HG03108 (cell line): ENCODE measurements at regions not wholly inside any gene's neighbourhood (a gene's known extent, or its start where the extent isn't known, plus 50 kb on each side); places are given as distances from the start of the nearest gene placed in this dataset.
"Not testable (repeated sequence)": the region's sequence is repeated elsewhere in the genome, so short reads cannot be mapped to it uniquely, and the experiment has no call there.

Experiments used
- ATAC-seq: cut with Tn5 transposase; IDR thresholded peaks from one replicate; pipeline ENCODE4 v1.9.1; 2021; ENCODE audit warnings: moderate library complexity; ENCODE audit not compliant: unreplicated experiment

DNA sequence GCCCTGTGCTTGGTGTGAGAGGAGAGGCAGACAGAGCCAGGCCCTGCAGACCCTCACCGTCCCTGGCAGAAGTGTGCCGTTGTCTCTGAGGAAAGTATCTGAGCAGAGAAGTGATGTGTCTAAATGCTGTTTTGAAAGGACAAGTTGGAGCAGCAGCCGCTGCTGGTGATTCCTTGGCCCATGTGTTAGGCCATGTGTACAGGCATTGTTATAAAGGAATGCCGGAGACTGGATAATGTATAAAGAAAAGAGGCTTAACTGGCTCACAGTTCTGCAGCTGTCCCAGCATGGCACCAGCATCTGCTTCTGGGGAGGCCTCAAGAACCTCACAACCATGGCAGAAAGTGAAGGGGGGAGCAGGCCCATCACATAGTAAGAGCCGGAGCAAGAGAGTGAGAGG lies 334.6 kb upstream of the ATP10A start:
- no peak for ATAC-seq

DNA sequence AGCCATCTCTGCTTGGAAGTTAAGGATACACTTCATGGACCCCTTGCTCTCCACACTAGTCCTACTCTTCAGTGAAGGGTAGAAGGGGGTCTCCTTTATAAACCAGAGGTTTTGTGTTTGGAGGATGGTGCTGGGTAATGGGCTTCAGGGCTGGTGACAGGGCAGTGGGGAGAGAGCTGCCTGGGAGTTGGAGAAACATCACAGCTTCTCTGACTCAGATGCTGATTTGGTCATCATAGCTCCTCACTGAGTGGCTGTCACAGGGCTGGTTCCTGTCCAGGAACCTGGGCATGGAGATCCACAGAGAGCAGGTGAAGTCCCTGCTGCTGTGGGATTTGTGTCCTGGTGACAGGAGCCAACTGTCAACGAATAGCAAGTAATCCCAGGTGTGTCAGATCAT lies 333.9 kb upstream of the ATP10A start:
- no peak for ATAC-seq

DNA sequence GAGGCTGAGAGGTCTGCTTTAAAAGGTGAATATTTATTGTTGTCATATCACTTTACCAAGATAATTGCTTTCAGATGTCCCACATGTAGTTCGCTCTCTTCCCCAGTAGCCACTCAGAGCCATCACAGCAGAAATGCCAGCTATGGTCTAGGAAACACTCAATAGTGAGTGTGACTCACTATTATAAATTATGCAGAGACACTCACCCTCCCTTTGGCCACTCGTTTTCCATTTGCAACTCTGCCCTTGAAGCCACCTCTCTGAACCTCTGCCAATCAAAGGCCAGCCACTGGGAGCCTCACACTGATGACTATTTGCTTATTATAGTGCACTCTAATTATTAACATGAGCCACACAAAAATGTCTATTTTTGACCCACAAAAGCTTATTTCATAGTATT lies 328.1 kb upstream of the ATP10A start:
- no peak for ATAC-seq

DNA sequence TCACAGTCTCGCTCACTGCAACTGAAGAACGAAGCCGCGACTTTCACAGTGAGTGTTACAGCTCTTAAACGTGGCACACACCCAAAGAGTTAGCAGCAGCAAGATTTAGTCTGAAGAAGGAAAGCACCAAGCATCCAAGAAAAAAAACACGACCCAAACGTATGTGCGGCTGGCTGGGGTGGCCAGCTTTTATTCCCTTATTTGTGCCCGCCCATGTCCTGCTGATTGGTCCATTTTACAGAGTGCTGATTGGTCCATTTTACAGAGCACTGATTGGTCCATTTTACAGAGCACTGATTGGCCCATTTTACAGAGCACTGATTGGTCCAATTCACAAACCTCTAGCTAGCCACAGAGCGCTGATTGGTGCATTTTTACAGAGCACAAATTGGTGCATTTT lies 323.0 kb upstream of the ATP10A start:
- ATAC-seq, result not testable (repeated sequence)

DNA sequence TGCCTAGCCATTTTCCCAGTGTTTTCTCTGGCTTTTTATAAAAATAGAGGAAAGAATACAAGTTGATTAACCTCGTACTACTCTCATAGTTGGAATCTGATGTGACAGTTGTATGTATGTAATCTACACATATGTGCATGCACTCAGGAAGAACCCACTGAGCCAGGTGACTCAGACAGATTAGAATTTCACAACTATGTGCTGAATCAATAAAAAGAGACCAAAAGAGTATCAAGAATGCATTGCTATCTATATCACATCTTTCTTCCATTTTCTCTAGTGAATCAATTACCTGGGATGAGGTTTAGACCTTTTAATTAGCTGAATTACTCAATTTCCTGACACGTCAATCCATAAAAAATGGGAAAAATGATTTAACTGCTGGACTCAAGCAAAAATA lies 319.3 kb upstream of the ATP10A start:
- ATAC-seq, result no peak

DNA sequence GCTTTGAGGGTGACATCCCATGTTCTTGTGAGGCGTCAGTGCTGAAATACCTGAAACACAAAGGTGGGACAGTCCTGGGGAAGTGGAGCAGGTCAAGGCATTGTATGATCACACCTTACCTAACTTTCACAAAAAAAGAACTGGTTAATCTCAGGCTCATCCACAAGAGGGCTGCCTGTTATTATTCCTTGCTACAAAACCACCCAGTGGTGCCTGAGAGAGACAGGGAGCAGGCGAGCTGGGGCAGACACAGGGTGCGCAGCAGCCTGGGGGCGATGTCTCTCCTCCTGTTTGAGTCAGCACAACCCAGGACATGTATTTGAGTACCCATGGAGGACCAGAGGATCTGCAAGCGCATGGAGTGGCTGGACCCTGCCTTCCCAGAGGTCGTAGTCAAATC lies 316.8 kb upstream of the ATP10A start:
- no peak for ATAC-seq

DNA sequence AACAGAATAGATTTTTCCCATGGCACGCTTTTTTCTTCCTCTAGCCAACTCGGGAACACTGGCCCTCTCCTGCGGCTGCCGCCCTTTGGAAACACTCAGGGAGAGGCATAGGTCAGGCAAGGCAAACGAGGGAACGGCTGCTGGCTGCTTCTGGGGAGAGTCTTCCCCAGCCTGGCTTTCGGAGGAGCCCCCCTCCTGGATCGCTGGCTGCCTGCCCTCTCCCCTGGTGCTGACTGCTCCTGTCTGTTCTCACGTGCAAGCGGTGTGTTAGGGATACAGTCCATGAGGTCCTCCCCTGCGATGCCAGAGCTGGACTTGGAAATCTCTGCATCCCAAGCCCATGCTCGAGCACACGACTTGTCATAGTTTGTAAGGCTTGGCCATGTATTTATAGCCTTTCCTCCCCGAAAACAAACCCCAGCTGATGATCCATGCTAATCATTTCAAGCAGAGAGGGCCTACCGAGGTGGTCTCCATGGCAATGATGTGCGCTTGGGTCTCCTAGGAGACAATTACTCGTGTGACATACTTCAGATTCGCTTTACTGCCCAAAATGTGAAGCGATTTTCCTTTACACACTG lies 315.6 kb upstream of the ATP10A start:
- no peak for ATAC-seq

DNA sequence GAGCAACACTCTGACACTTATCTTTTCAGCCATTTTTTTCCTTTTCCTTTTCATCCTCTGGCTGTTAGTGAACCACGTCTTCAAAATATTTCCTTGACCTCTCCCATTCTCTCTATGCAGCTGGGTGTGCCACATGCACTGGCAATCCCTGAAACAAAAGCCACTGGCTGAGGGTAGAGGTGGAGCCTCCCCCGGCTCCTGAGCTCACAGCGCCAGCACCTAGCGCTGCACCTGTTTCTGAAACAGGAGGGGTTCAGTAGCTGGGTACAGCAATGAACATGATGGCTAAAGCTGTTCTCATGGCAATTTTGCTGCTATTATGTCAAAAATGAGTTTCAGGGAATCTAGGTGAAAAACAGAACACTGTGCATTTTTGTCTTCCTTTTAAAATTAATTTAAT lies 314.7 kb upstream of the ATP10A start:
- ATAC-seq, result no peak

DNA sequence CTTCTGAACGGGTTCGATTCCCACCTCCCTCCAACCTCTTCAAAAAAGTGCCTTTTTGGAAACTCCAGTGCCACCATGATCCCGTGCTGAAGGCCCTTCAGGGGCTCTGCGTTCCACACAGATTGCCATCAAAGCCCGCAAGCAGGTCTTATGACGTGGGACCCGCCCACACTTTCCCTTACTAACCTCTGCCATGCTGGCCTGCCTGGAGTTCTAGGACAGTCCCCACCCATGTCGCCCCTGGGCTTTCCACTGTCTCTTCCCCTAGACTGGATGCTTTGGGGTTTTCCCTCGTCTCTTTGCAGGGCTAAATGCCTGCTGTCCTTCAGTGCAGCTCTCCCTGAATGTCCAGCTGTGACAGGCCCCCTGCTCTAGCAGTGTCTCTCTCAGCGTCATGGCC lies 313.7 kb upstream of the ATP10A start:
- ATAC-seq, result no peak

DNA sequence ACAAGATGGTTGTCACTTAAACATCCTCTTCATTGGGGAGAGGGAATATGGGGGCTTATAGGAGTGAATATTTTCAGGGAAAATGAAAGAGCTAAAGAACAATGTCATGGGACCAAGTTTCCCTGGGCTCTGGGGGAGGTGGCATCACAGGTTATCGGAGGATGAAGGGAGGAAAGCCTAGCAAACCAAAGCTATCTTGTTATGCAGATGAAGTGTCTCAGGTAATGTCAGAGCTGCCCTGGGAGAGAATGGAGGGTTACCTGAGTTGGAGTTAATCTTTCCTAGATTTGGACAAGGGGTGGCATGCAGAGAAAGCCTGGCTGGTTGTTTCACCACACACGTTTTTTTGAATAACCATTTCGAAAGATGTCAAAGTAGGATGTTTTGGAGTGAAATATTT lies 308.1 kb upstream of the ATP10A start:
- ATAC-seq, result no peak

DNA sequence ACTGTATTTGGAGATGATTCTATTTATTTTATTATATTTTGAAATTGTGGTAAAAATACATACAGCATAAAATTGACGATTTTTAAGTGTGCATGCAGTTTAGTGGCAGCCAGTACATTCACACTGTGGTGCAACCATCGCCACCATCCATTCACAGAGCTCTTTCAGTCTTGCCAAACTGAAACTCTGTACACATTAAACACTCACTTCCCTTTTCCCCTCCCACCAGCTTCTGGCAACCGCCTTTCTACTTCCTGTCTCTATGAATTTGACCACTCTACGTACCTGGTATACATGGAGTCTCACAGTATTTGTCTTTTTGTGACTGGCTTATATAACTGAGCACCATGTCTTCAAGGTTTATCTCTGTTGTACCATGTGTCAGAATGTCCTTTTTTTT lies 303.3 kb upstream of the ATP10A start:
- ATAC-seq, result no peak

DNA sequence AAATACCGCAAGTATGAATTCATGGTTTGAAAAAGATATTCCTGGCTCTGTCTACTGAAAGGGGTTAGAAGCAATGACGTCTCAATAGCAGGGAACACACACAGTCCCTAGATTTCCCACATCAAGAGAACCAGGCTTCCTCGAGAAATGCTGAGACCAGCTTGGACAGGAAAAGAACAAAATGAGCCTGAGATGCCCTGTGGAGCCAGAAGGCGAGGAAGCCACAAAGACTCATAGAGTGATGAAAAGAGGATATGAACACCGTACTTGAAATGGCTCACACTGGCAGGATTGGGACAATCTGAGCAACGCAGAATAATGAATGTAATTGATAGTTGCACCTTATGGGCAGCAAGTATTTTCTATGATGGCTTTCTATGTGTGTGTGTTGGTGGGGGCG lies 302.4 kb upstream of the ATP10A start:
- no peak for ATAC-seq

DNA sequence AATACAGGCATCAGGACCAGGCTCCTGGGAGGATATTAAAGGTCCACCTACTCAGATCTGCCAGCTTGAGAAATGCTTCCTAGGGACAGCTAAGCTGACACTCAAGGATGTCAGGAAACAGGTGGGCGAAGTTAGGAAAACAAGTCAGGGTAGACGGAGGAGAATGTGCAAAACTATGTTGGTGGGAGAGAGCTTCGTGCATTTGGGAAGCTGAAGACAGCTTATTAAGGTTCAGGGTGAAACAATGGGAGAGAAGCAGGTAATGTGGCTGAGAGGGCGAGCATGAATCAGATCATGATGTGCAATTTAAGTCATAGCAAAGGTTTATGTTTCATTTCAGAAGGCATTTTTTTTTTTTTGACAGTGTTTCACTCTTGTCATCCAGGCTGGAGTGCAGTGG lies 297.2 kb upstream of the ATP10A start:
- ATAC-seq, result no peak

DNA sequence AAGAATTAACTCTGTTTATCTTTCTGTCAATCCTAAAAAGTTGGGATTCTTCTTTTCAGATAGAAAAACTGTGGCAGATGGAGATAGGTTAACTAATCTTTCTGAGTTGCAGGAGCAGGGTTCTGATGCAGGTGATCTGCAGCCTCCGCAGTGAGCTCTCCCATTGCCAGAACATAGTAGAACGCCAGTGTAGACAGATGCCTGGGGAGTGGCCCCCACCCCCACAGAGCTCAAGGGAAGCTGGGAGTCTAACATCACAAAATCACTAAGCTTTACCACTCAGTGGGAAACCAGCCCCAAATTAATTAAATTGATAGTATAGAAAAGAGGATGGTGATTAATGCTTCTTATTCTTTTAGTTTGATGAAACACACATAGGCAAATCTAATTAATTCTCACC lies 295.0 kb upstream of the ATP10A start:
- no peak for ATAC-seq

DNA sequence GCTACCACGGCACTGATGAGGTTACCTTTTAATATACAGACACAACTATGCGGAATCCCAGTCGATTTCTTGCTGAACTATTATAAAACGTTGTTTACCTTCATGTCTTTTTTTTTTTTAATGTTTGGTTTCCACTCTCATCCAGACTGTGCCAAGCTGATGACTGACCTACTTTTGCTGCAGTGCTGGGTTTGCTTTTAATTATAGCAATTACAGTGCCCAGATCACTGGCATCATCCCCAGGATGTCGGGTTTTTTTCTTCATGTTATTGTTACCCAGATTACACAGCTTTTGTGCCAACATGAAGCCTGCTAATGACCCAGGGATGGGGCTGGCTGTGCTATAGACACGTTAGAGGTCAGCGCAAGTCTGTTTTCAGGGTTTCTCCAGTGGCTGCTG lies 294.0 kb upstream of the ATP10A start:
- ATAC-seq, result no peak

DNA sequence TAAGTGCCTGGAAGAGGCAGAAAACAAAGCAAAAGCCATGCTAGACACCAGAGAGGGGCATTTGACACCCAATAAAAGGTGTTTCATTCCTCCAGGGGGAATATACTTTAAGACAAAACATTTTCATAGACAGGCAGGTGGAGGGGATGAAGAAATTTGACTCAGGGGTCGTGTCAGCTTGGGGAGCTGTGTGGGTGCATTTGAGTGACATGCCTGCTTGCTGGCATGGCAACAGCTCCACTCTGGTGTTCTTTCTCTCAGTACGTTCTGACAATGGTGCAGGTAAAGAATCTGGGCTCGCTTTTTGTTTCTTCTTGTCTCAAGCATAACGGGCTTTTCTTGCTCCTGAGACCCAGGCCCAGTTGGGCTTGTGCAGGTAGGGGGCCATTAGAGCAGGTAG lies 292.9 kb upstream of the ATP10A start:
- ATAC-seq, result no peak

DNA sequence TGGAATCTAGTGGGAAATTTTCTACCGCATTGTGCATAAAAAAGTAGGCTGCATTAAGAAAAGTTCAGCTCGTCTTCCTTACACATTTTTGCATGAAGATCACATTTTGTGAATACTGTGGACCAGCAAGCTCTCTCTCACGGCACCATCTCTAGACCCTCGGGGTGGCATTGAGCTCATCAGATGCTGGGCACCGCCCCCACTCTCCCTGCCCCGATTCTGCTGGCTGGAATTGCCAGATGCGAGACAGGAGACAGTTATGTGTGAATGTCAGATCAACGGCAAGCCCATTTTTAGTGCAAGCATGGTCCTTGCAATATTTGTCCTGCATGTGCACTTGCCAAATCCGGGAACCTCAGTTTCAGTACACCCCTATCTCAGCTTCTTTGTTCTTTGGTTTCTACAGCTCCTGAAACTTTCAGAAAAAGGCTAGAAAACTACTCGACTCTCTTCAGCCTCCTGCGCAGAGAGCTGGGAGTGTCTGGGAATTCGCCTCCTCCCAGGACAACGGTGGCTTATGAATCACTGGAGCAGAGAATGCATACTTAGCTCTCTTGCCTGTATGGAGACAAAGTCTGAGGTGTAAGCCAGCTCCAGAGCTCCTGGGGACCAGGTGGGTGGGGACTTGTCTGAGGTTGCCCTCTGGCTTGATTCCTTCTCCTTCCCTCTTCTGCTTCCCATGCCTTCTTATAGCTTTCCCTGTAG lies 285.2 kb upstream of the ATP10A start:
- ATAC-seq, result no peak

DNA sequence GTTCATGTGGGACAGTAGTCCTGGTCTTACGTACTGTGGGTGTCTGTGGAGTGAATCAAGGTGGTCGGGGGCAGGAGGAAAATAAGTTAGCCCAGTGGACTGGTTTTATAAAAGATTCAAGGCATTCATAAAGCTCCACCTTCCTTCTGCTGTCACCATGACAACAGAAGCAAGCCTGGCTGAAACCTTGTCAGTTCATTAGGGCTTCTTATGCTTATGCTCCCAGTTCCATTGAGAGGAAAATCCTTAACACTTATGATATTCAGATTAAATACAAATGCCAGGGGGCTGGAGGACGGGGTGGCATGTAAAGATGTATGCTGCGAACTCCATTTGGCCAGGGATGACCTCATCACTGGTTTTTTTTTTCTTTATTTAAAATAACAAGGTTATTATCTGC lies 283.1 kb upstream of the ATP10A start:
- ATAC-seq, result no peak

DNA sequence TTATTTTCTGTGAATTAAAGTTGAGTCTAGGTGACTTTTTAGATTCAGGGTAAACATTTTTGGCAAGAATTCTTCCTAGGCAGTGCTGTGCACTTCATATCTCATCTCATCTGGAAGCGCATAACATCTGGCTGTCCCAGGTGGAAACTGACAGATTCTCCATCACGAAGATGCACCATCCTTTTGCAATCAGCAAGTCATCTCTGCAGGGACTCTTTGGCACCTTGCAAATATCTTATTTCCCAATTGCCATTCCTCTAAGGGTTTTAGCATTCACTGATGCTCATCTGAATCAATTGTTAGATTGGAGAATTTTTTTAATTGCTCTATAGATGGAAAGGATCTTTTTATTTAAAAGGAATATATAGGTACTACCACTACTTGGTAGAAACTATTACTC lies 282.7 kb upstream of the ATP10A start:
- ATAC-seq, result no peak

DNA sequence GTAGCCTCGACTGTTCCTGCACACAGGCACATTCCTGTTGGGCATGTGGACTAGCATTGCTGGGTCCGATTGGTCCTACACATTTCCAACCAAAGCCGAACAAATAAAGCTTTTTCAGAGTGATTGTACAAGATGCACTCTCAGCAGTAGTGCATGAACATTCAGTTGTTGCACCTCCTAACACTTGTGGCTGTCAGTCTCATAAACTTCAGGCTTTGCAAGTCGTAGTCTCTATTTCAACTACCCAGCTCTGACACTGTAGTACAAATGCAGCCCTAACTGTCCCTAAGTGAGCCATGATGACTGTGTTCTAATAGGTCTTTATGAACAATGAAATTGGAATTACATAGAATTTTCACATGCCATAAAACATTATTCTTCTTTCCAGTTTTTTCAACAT lies 281.7 kb upstream of the ATP10A start:
- ATAC-seq, result no peak

DNA sequence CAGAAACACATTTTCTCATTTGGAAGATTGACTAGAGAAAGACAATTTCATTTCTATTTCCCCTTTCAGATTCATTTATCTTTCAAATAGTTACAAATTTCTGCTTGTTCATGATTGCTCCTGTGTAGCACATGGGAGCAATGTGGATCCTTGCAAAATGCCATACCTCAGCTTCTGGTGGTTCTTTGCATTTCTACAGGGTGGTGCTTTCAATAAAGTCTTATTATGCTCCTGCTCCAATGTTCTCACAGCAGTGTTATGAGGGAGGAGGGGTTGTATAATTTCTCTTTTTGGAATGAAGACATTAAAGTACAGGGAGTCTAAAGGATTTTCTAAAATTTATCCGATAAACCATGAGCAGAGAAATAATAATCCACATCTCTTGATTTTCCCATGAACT lies 280.1 kb upstream of the ATP10A start:
- no peak for ATAC-seq

DNA sequence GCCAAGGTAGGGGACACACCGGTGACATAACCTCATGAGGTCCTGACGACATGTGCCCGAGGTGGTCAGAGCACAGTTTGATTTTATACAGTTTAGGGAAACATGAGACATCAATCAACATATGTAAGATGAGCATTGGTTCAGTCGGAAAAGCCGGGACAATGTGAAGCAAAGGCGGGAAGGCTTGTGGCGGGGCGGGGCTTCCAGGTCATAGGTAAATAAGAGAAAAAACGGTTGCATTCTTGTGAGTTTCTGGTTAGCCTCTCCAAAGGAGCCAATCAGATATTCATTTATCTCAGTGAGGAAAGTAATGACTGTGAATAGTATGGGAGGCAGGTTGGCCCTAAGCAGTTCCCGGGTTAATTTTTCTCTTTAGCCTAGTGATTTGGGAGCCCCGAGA lies 271.7 kb upstream of the ATP10A start:
- ATAC-seq, result no peak

DNA sequence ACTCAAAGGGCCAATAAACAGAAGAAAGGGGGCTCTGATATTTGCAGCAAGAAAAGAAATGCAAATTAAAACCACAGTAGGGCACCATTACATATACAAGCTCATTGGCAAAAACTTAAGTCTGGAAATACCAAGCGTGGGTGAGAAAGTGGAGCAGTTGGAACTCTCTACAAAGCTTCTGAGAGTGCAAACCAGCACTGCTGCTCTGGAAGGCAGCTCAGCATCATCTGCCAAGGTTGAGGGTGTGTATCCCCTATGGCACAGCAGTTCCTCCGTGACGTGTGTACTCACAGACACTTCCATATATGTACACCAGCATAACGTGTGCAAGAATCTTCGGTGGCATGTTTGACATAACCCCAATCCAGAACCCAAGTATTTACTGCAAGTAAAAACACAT lies 271.0 kb upstream of the ATP10A start:
- ATAC-seq, result no peak
